A549 (cell line): ENCODE measurements at regions not wholly inside any gene's neighbourhood (a gene's known extent, or its start where the extent isn't known, plus 50 kb on each side); places are given as distances from the start of the nearest gene placed in this dataset.

ENCODE experiments used
- CTCF ChIP-seq: fragments of >200 bp; sonication (Bioruptor Twin); formaldehyde crosslinking; IDR thresholded peaks from 3 replicates; pipeline ENCODE4 v1.5.1; 2016
- PHF8 ChIP-seq: fragments of 200-600 bp; sonication (generic); IDR thresholded peaks from 2 replicates; pipeline ENCODE4 v1.6.1; 2016; ENCODE audit warnings: low read depth, mild to moderate bottlenecking, antibody characterized with exemption, moderate library complexity, borderline replicate concordance
- POLR2A ChIP-seq: IDR thresholded peaks from 2 replicates; pipeline ENCODE4 v1.6.1; 2012; ENCODE audit warnings: mild to moderate bottlenecking, low read length
- REST ChIP-seq: fragments of 200-600 bp; sonication (generic); IDR thresholded peaks from 2 replicates; pipeline ENCODE4 v1.6.1; 2016; ENCODE audit warnings: antibody characterized with exemption, mild to moderate bottlenecking, moderate library complexity

GRCh38 chr16:79800016-79800608 is 199.6 kb upstream of the MAF start:
- TF ChIP-seq CTCF (no peak), REST (no peak), PHF8 (no peak), POLR2A (no peak)
